Fibroblast of the aortic adventitia (primary cell): ENCODE measurements at regions not wholly inside any gene's neighbourhood (a gene's known extent, or its start where the extent isn't known, plus 50 kb on each side); places are given as distances from the start of the nearest gene placed in this dataset.

ENCODE experiments used
- DNase-seq: peaks from one replicate; pipeline ENCODE4 v3.0.0-alpha.2; 2010; ENCODE audit warnings: low read depth
- H3K4me3 ChIP-seq: 2 replicates; pipeline ENCODE4 v1.5.1; 2011; ENCODE audit warnings: low read depth, mild to moderate bottlenecking, control low read depth, low read length, moderate library complexity
- CTCF ChIP-seq: IDR thresholded peaks from 2 replicates; pipeline ENCODE4 v1.5.1; 2011; ENCODE audit warnings: mild to moderate bottlenecking, low read length, control low read depth, inconsistent platforms; ENCODE audit not compliant: insufficient read depth

- DNase-seq, result no peak
- TF ChIP-seq CTCF, result no peak
- H3K4me3 ChIP-seq, result no peak overlapping the region
Measured at GRCh38 chr1:65729259-65729658, 63.4 kb upstream of the PDE4B start.

- no peak overlapping the region for H3K4me3 ChIP-seq
- TF ChIP-seq CTCF, result no peak
- DNase-seq, result no peak
Measured at GRCh38 chr1:65734979-65735378, 57.7 kb upstream of the PDE4B start.

GRCh38 chr1:65741993-65742392 is 50.7 kb upstream of the PDE4B start:
- H3K4me3 ChIP-seq, result no peak overlapping the region
- DNase-seq, result no peak
- TF ChIP-seq CTCF, result no peak
